Embryonic facial prominence (tissue), 1 donor: ENCODE measurements at regions not wholly inside any gene's neighbourhood (a gene's known extent, or its start where the extent isn't known, plus 50 kb on each side); places are given as distances from the start of the nearest gene placed in this dataset.

Experiments
- DNase-seq: peaks from one replicate; pipeline ENCODE4 v3.0.0-alpha.2; 2016; ENCODE audit errors: extremely low spot score

DNA sequence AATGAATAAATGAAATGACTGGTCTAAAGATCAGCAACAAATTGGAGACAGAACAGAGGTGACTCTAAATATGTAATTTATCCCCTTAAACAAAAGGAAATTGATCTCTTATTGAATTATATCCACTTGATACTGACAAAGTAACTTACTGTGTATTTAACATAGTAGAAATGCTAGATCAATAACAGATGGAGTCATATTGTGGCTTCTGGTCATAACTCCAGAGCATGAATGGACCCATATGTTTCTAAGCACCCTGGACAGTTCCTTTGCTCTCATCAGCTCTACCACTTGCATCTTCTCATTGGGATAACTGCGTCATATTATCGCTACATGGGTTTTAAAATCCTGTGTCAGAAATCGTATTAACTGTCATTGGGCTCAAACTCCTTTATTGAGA, 222.3 kb downstream of the ETS1 start:
- peak; percentile 76 for DNase-seq

DNA sequence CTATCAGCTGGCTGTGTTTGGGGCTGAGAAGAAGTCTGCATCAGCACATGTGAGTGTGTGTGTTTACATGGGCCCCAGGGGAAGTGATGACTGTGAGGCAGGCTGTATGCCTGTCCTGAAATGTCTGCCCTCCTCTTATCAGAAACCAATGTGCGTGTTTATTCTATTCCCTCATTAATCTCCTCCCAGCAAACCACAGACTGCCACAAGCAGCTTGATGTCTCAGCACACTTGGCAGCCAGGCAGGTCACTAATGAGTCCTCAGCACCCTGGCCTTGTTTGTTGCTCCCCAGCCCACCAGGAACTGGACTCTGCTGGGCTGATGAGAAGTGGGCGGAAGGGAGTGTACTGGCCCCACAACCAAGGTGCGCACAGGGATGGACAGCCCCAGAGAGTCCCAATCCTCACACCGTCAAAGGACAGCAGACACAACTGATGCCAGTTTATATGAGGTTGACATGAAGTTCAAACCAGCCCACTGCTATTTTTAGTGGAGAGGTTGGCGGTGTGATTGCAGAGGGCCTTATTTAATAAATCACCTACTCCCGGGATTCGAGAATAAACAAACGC, 225.8 kb downstream of the ETS1 start:
- no peak for DNase-seq

DNA sequence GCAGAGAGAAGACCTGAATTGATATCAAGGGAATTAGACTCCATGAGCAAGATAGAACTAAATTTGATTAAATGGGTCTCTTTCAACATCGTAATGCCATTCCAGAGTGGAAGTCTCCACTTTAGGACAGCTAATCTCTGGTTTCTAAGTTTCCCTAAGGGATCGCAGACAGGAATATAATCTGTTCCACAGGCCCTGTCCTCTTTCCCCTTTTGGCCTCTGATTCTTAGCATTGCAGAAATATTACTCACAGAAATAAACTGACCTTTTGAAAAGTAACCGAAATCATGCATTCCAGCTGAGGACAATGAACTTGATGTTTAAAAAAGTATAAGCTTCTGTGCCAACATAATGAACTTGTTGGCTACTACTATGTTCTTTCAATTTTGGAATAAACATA, 227.8 kb downstream of the ETS1 start:
- DNase-seq = no peak

DNA sequence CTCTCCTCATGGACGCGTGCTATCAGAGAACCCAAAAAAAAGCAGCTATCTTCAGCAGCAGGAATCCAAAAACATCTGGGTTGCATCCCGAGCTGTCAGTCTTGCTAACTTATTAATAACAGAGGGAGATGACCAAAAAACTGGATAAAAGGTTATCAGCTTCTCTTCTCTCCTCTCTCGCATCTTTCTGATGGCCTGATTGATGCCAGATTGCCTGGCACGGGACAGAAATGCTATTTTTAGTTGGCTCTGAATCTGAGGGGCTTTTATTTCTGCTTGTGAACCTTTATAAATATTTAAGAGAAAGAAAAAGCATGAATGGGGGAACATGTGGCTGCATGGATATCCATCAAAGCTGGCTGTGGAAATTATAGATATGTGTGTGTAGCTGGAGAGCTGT, 230.3 kb downstream of the ETS1 start:
- no peak for DNase-seq

GRCh38 chr11:128355558-128355957, 231.8 kb downstream of the ETS1 start:
- DNase-seq = no peak

- no peak for DNase-seq
Observed at GRCh38 chr11:128354476-128354875, 232.9 kb downstream of the ETS1 start.

GRCh38 chr11:128351168-128351567, 236.2 kb downstream of the ETS1 start:
- DNase-seq = no peak

DNA sequence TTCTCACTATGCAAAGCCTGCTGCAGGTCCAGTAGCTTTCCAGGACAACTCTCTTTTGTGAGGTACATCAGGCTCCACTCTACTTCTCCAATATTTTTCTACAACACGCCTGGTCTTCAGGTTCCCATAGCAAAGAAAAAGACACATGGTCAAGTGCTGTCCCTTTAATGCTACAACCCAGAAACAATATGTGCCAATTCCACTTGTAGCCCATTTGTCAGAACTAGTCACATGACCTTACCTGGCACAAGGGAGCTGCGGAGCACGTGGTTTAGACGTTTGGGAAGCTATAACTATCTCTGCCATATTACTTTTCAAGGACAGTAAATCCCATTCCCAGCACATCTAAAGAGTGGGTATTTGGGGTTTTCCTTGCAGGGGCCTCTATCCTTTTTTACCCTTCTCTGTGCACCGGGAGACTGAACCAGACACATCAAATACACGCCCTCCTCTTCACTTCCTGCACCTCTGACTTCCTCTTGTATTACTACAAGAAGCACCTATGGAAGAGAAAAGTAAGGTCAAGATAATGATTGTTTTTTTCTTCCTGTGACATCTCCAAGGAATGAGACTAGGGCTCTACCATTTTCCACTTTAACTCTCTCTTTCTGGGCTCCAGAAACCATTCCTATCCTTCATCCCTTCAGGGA, 237.6 kb downstream of the ETS1 start:
- no peak for DNase-seq

DNA sequence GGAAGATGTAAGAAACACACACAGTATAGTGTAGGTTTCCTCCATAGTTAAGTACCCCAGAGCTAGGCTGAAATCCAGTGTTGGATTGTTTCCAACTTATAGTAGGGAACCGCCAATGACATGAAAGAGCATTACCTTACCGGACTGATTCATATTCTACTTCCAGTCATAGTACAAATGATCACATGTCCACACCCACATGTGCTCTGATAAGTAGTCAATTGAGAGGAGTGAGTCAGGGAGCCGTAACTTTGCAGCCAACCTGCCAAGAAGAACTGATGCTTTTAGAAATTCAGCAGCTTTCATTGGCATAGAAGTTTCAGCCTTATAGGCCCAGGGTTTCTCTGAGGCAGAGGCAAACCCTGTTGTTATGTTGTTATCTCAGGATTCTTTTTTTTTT, 240.6 kb downstream of the ETS1 start:
- DNase-seq = no peak

GRCh38 chr11:128345316-128345715, 242.0 kb downstream of the ETS1 start:
- no peak for DNase-seq

GRCh38 chr11:128343870-128344269, 243.5 kb downstream of the ETS1 start:
- no peak for DNase-seq

DNA sequence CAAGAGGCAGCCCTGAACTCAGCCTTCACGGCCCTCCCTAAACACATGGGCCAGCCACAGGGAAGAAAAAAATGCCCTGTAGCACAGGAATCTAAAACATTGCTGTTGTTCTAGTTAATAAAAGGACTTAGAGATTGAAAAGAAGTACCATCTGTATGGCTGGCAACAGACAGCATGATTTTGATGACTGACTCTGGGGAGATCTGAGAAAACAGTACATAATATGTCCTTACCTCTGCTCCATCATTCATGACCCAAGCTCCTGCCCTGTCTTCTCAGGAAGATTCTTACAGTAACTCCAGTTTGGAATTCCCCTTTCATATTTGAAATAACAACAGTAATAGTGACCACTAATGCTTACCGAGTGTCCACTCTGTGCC, 244.2 kb downstream of the ETS1 start:
- no peak for DNase-seq

GRCh38 chr11:128342511-128343134, 244.7 kb downstream of the ETS1 start:
- no peak for DNase-seq

GRCh38 chr11:128341280-128342248, 245.8 kb downstream of the ETS1 start:
- no peak for DNase-seq

GRCh38 chr11:128339792-128340191, 247.6 kb downstream of the ETS1 start:
- DNase-seq = no peak

GRCh38 chr11:128338811-128339210, 248.5 kb downstream of the ETS1 start:
- DNase-seq = no peak

DNA sequence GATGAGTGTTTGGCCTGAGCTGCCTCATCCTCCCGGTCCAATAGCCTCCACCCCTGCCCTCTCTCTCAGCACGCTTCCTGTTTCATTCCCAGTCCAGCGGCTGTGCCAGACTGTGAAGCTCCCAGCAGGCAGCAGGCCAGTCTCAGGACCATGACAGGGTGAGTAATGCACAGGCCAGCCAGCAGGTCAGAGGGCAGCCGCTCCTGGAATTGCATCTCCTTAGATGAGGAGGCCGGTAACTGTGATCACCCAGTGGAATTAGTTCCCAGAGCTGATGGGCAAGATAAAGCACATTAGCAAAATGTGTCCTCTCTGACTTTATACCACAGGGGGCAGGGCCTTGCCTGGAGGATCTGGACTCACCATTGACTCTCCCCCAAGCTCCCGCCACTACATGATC, 251.2 kb downstream of the ETS1 start:
- no peak for DNase-seq

GRCh38 chr11:128335729-128336128, 251.6 kb downstream of the ETS1 start:
- no peak for DNase-seq

DNA sequence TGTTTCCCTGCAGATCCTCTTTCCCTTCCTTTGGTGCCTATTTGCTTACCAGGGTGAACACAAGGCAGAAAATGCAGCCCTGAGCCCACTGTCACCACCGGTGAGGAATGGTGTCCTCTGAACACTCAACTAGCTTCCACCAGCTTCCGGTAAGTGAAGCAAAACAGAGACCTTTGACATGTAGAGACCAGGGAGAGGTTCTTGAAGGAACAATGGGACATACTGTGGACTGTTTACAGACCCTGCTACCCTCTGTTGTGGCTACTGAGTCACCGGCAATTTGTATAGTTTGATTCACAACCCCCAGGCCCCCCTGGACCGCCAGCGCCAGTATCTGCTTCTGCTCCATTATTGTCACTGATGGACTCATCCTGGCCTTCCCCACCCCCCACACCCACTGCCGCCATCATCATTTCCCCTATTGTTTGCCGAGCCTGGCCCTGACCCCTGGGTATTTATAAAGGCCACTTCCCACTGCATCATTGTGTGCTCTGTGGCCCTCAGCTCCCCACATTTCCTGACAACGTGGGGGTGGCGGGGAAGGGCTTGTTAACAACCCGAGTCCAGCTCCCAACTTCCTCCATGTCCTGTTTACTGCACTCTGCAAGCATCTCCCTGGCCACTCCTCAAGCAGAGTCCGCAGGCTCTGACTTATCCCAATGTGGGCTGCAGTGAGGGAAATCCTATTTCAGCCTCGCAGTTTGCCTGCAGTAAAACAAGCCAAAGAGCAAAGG, 252.9 kb downstream of the ETS1 start:
- no peak for DNase-seq

DNA sequence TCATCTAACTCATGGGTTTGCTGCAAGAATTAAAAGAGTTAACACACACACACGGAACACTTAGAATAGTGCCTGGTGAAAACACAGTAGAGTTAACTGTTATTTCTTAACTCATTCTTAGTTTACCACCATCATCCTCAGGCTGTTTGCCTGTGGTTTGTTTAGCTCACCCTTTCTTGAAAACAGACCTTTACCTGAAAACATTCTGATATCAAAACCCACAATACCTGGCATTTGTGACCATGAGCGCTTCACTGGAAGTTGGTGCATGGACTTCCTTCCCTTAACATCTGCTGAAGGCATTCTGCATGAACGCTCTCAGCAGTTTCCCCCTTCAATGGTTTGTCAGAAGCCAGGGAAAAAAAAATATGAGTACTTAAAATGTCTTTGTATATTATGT, 256.0 kb downstream of the ETS1 start:
- no peak for DNase-seq

DNA sequence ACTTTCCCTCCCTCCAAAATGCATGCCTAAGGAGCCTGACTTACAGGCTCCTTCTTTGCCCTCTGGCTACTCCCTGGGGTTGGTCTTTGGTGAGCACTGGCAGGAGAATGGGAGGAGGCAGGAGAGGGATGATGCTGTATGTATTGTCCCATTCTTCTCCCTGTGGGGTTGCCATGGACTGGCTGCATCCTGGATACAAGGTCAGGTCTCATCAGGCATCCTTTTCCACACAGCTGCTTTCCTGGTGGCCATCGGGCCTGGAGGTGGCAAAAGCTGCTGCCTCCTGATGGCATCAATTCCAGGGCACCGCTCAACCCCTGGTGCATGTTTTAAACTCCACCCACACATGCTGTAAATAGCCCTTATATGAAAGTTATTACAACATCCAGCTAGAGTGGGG, 257.2 kb downstream of the ETS1 start:
- no peak for DNase-seq
